C4-2B (cell line): ENCODE measurements at regions not wholly inside any gene's neighbourhood (a gene's known extent, or its start where the extent isn't known, plus 50 kb on each side); places are given as distances from the start of the nearest gene placed in this dataset.

Experiments used
- H3K27ac ChIP-seq: fragments of 450-650 bp; 2 replicates; pipeline ENCODE4 v1.5.1; 2017
- CTCF ChIP-seq: fragments of 450-650 bp; conservative IDR thresholded peaks from 2 replicates; pipeline ENCODE4 v1.5.1; 2017; ENCODE audit warnings: mild to moderate bottlenecking
- ZFX ChIP-seq: fragments of 450-650 bp; IDR thresholded peaks from 2 replicates; pipeline ENCODE4 v1.6.1; 2017

GRCh38 chr20:22322513-22322912 is 261.9 kb downstream of the FOXA2 start:
- no peak for TF ChIP-seq ZFX
- no peak overlapping the region for H3K27ac ChIP-seq

- no peak overlapping the region for H3K27ac ChIP-seq
- no peak for TF ChIP-seq CTCF
- no peak for TF ChIP-seq ZFX
Observed at GRCh38 chr20:22321191-22321590, 263.2 kb downstream of the FOXA2 start.

- H3K27ac ChIP-seq, result no peak overlapping the region
- TF ChIP-seq ZFX, result no peak
- TF ChIP-seq CTCF, result no peak
Observed at GRCh38 chr20:22320245-22320915, 264.0 kb downstream of the FOXA2 start.

GRCh38 chr20:22315771-22316170 is 268.6 kb downstream of the FOXA2 start:
- H3K27ac ChIP-seq, result no peak overlapping the region
- TF ChIP-seq CTCF (no peak), ZFX (no peak)

GRCh38 chr20:22315073-22315472 is 269.3 kb downstream of the FOXA2 start:
- TF ChIP-seq CTCF (no peak), ZFX (no peak)
- no peak overlapping the region for H3K27ac ChIP-seq

GRCh38 chr20:22312744-22313346 is 271.5 kb downstream of the FOXA2 start:
- TF ChIP-seq CTCF (peak; percentile 80), ZFX (no peak)
- H3K27ac ChIP-seq, result no peak overlapping the region

- no peak for TF ChIP-seq ZFX
- no peak for TF ChIP-seq CTCF
- no peak overlapping the region for H3K27ac ChIP-seq
Observed at GRCh38 chr20:22308934-22309333, 275.4 kb downstream of the FOXA2 start.

- no peak overlapping the region for H3K27ac ChIP-seq
- TF ChIP-seq CTCF (no peak), ZFX (no peak)
Observed at GRCh38 chr20:22307409-22307808, 277.0 kb downstream of the FOXA2 start.
